GM12874 (cell line): ENCODE measurements at regions not wholly inside any gene's neighbourhood (a gene's known extent, or its start where the extent isn't known, plus 50 kb on each side); places are given as distances from the start of the nearest gene placed in this dataset.

Source experiments
- CTCF ChIP-seq: IDR thresholded peaks from 2 replicates; pipeline ENCODE4 v1.5.1; 2011; ENCODE audit warnings: low read depth, mild to moderate bottlenecking, control low read depth, low read length, moderate library complexity; ENCODE audit not compliant: insufficient read depth

DNA sequence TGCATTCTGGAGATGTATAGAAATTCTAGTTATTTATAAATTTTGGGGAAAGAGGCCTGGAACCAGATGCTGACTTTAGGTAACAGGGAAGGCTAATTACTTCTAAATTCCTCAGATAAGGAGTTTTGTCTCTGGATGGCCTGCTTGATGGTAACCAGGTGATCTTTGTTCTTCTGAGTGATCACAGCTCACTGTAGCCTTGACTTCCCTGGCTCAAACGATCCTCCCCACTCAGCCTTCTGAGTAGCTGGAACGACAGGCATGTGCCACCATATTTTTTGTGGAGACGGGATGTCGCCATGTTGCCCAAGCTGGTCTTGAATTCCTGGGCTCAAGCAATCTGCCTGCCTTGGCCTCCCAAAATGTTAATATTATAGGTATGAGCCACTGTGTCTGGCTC lies 54.4 kb upstream of the MSH6 start:
- TF ChIP-seq CTCF, result no peak

DNA sequence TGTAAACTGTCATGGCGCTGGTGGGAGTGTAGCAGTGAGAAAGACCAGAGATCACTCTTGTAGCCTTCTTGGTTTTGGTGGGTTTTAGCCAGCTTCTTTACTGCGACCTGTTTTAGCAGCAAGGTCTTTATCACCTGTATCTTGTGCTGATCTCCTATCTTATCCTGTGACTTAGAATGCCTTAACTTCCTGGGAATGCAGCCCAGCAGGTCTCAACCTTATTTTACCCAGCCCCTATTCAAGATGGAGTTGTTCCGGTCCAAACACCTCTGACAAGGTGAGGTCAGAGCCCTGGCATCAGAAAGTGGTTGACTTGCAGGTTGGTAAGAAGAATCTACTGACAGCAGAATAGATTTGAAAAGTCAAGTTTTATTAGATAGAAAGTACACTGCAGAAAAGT lies 55.0 kb upstream of the MSH6 start:
- no peak for TF ChIP-seq CTCF

DNA sequence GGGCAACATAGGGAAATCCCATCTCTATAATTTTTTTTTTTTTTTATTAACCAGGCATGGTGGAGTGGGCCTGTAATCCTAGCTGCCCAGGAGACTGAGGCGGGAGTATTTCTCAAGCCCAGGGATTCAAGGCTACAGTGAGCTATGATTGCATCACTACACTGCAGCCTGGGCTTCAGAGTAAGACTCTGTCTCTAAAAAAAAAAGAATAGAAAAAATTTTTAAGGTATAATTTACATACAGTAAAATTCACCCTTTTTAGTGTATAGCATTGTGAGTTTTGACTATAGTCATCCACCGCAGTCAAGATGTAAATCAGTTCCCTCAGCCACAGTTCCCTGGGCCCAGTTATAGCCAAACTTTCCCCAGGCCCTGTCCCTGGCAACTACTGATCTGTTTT lies 57.1 kb upstream of the MSH6 start:
- no peak for TF ChIP-seq CTCF

DNA sequence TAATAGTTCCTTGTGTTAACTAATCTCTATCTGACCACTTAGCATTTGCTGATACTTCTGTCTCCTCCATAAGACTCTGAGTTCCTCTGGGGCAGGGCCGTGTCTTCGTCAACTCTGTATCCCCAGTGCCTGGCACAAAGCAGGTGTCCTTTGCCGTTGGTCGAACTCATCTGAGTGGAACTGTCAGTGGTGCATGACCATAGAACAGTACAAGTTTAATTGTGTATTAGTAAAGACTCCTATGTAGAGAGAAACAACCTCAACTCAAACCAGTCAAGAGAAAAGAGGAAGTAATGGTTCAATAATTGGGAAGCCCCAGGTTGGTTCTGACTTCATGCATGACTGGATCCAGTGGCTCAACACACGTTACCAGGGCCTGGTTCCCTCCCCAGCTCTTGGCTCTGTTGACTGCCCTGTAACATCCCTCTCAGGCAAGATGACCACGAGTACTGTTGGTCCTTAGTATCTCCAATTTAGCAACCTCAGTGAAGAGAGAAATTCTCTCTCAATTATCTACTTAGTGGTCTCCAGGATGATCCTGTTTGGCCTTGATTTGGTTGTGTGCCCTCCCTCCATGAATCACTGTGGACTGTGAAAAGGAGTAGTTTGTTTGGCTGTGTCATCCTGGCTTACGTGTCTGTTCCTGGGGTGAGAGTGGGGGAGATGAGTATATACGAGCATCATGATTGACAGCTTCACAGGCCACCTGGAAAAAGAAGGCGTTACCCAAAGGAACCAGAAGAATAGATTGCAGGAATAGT lies 58.5 kb upstream of the MSH6 start:
- no peak for TF ChIP-seq CTCF

DNA sequence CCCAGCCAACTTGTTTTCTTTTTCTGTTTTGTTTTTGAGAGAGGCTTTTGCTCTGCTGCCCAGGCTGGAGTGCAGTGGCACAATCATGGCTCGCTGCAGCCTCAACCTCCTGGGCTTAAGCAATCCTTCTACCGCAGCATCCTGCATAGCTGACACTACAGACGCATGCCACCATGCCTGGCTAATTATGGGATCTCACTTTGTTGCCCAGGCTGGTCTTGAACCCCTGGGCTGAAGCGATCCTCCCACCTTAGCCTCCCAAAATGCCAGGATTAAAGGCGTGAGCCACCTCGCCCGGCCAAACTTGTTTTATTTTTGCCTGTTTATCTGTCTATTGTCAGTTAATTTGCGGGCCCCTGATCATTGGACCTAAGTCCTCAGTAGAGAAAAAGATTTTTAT lies 61.6 kb upstream of the MSH6 start:
- TF ChIP-seq CTCF, result no peak

DNA sequence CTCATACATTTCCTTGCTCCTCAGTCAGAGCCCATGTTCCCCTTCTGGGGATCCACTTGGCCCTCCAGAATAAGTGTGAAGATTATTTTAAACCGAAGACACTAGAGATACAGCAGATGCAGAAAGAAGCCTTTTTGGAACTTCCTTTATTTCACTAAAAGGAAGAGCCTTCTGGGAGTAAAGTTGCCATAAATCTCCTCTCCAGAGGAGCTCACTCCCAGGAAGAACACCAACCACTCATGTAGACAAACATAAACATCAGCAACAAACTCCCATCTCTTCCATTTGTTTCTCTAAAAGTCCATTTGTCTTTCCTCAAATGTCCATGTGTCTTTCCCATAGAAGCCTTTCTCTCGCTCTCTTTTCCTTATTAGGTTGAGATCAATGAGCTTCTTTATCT lies 62.4 kb upstream of the MSH6 start:
- no peak for TF ChIP-seq CTCF

- TF ChIP-seq CTCF, result no peak
These were observed 62.9 kb upstream of the MSH6 start for GRCh38 chr2:47720036-47720435.
